ENCODE measurements at regions not wholly inside any gene's neighbourhood (a gene's known extent, or its start where the extent isn't known, plus 50 kb on each side); places are given as distances from the start of the nearest gene placed in this dataset.

- no peak for TF ChIP-seq POLR2A (IDR thresholded peaks at IDR 0.05)
- no peak for TF ChIP-seq CTCF (IDR thresholded peaks at IDR 0.05)
Measured at GRCh38 chr10:132486539-132487121, 51.0 kb upstream of the INPP5A start.
